Mucosa of descending colon (tissue), 3 donors: ENCODE measurements at regions not wholly inside any gene's neighbourhood (a gene's known extent, or its start where the extent isn't known, plus 50 kb on each side); places are given as distances from the start of the nearest gene placed in this dataset.
A peak's percentile ranks its signal among the peaks of the same experiment; 100 is the strongest.

Source experiments
- ATAC-seq: fragments of 200-7000 bp; cut with Tn5 transposase; one replicate; pipeline ENCODE4 v1.9.1; 2020; ENCODE audit warnings: mild to moderate bottlenecking, moderate library complexity
- DNase-seq, 3 donors: peaks; one replicate each; pipeline ENCODE4 v3.0.0-alpha.2; 2020
- H3K36me3 ChIP-seq: fragments of 200-600 bp; one replicate; pipeline ENCODE4 v1.8.0; 2021; ENCODE audit warnings: low read depth, mild to moderate bottlenecking
- H3K4me1 ChIP-seq: fragments of 200-600 bp; one replicate; pipeline ENCODE4 v1.8.0; 2021; ENCODE audit warnings: low read depth, mild to moderate bottlenecking
- H3K4me3 ChIP-seq: fragments of 200-600 bp; one replicate; pipeline ENCODE4 v1.8.0; 2021; ENCODE audit warnings: mild to moderate bottlenecking
- H3K9me3 ChIP-seq: fragments of 200-600 bp; one replicate; pipeline ENCODE4 v1.8.0; 2021; ENCODE audit warnings: mild to moderate bottlenecking
- CTCF ChIP-seq: fragments of 200-600 bp; IDR thresholded peaks from one replicate; pipeline ENCODE4 v1.8.0; 2022; ENCODE audit warnings: antibody characterized with exemption, mild to moderate bottlenecking
- intact Hi-C, 2 donors: fragments of 100-400 bp; cut with DNase I in 1 of 2; cut with micrococcal nuclease in 1 of 2; formaldehyde crosslinking; loops; one replicate each; pipeline versions ENCODE4 v1.11.0 to v1.11.1; 2022; cut with DNase I, micrococcal nuclease
- donor health status: DM: no; HTN: no; CAD: no; lungs with moderate emphysema.
- donor health status: DM: no; HTN: no; CAD: no.
- donor health status: DM: no; HTN: yes; CAD: no.

GRCh38 chr15:70322051-70322668 lies 224.4 kb upstream of the TLE3 start:
- DNase-seq, result no peak
- H3K36me3 ChIP-seq, result no peaks in the 10 kb centered on the region
- H3K4me1 ChIP-seq, result peaks cover 24% of the 10 kb centered on the region
- no peak for TF ChIP-seq CTCF
- H3K4me3 ChIP-seq, result no peak overlapping the region
- no peak for ATAC-seq
- intact Hi-C loops, result loop anchor here in 1 of 2 donors (10.0 kb wide), 1 partner anchor 227 kb away; the partner anchor contains the start of gene TLE3
- no peaks in the 10 kb centered on the region for H3K9me3 ChIP-seq

GRCh38 chr15:70321172-70321819 lies 223.6 kb upstream of the TLE3 start:
- intact Hi-C loops, result loop anchor here in 1 of 2 donors (10.0 kb wide), 1 partner anchor 226 kb away; the partner anchor contains the start of gene TLE3
- no peak for DNase-seq
- ATAC-seq, result peak; percentile 56
- Histone ChIP-seq H3K36me3 (no peaks in the 10 kb centered on the region), H3K4me1 (peaks cover 24% of the 10 kb centered on the region), H3K4me3 (no peak overlapping the region), H3K9me3 (no peaks in the 10 kb centered on the region)
- TF ChIP-seq CTCF, result no peak

GRCh38 chr15:70320482-70320881 lies 222.8 kb upstream of the TLE3 start:
- Histone ChIP-seq H3K4me1 (peaks cover 24% of the 10 kb centered on the region), H3K36me3 (no peaks in the 10 kb centered on the region), H3K4me3 (no peak overlapping the region), H3K9me3 (no peaks in the 10 kb centered on the region)
- DNase-seq (no peak), ATAC-seq (peak; percentile 53)
- no peak for TF ChIP-seq CTCF
- intact Hi-C loops, result loop anchor here in 1 of 2 donors (10.0 kb wide), 1 partner anchor 226 kb away; the partner anchor contains the start of gene TLE3

- TF ChIP-seq CTCF, result no peak
- Histone ChIP-seq H3K9me3 (no peaks in the 10 kb centered on the region), H3K4me3 (no peak overlapping the region), H3K4me1 (peaks cover 24% of the 10 kb centered on the region), H3K36me3 (no peaks in the 10 kb centered on the region)
- DNase-seq (no peak), ATAC-seq (no peak)
- intact Hi-C loops, result loop anchor here in 1 of 2 donors (10.0 kb wide), 1 partner anchor 225 kb away; the partner anchor contains the start of gene TLE3
These were observed 222.4 kb upstream of the TLE3 start for GRCh38 chr15:70320077-70320476.

GRCh38 chr15:70319466-70319865 lies 221.7 kb upstream of the TLE3 start:
- ATAC-seq, result peak; percentile 50
- no peak for DNase-seq
- H3K4me3 ChIP-seq, result no peak overlapping the region
- no peaks in the 10 kb centered on the region for H3K36me3 ChIP-seq
- H3K4me1 ChIP-seq, result peaks cover 20% of the 10 kb centered on the region
- no peaks in the 10 kb centered on the region for H3K9me3 ChIP-seq
- intact Hi-C loops, result no loop called here
- TF ChIP-seq CTCF, result no peak
